GM12875 (cell line): ENCODE measurements at regions not wholly inside any gene's neighbourhood (a gene's known extent, or its start where the extent isn't known, plus 50 kb on each side); places are given as distances from the start of the nearest gene placed in this dataset.
"Not testable (repeated sequence)": the region's sequence is repeated elsewhere in the genome, so short reads cannot be mapped to it uniquely, and the experiment has no call there.

Experiments
- H3K4me3 ChIP-seq: one replicate; pipeline ENCODE4 v1.5.1; 2011; ENCODE audit warnings: low read depth, low read length, control low read depth
- CTCF ChIP-seq: IDR thresholded peaks from 2 replicates; pipeline ENCODE4 v1.5.1; 2011; ENCODE audit warnings: low read depth, mild to moderate bottlenecking, control low read depth, inconsistent platforms, low read length, moderate library complexity, borderline replicate concordance; ENCODE audit not compliant: insufficient read depth

- no peak for TF ChIP-seq CTCF
- no peak overlapping the region for H3K4me3 ChIP-seq
Measured at GRCh38 chr14:21780429-21781084, 106.9 kb upstream of the OR4E1 start.

GRCh38 chr14:21771671-21772070 lies 98.1 kb upstream of the OR4E1 start:
- no peak overlapping the region for H3K4me3 ChIP-seq
- TF ChIP-seq CTCF = no peak

- H3K4me3 ChIP-seq = no peak overlapping the region
- no peak for TF ChIP-seq CTCF
Measured at GRCh38 chr14:21768875-21769257, 95.2 kb upstream of the OR4E1 start.

GRCh38 chr14:21768116-21768874 lies 94.7 kb upstream of the OR4E1 start:
- TF ChIP-seq CTCF = peak; percentile 43; the same call in 1 of the 2 replicates

GRCh38 chr14:21760360-21760759 lies 86.7 kb upstream of the OR4E1 start:
- H3K4me3 ChIP-seq = not testable (repeated sequence)

More at GRCh38 chr14:21768116-21768874, 94.7 kb upstream of the OR4E1 start:
- no peak overlapping the region for H3K4me3 ChIP-seq

- no peak for TF ChIP-seq CTCF
- H3K4me3 ChIP-seq = no peak overlapping the region
Measured at GRCh38 chr14:21749306-21749868, 75.8 kb upstream of the OR4E1 start.

- no peak overlapping the region for H3K4me3 ChIP-seq
- TF ChIP-seq CTCF = peak; percentile 74
Measured at GRCh38 chr14:21748869-21749303, 75.3 kb upstream of the OR4E1 start.
